ENCODE measurements at regions not wholly inside any gene's neighbourhood (a gene's known extent, or its start where the extent isn't known, plus 50 kb on each side); places are given as distances from the start of the nearest gene placed in this dataset.

GRCh38 chr17:79212149-79213087, 137.8 kb downstream of the ENGASE start:
- DNase-seq, result no peak

GRCh38 chr17:79211061-79211770, 136.6 kb downstream of the ENGASE start:
- no peak for DNase-seq

GRCh38 chr17:79210638-79211037, 136.0 kb downstream of the ENGASE start:
- DNase-seq, result no peak

GRCh38 chr17:79207960-79208359, 133.3 kb downstream of the ENGASE start:
- DNase-seq, result no peak

- DNase-seq, result no peak
Measured at GRCh38 chr17:79205688-79206205, 131.1 kb downstream of the ENGASE start.

GRCh38 chr17:79204261-79204660, 129.6 kb downstream of the ENGASE start:
- DNase-seq, result no peak

GRCh38 chr17:79203657-79204056, 129.0 kb downstream of the ENGASE start:
- no peak for DNase-seq

GRCh38 chr17:79203016-79203415, 128.4 kb downstream of the ENGASE start:
- no peak for DNase-seq

GRCh38 chr17:79202480-79202879, 127.9 kb downstream of the ENGASE start:
- DNase-seq, result no peak

GRCh38 chr17:79201536-79202227, 127.1 kb downstream of the ENGASE start:
- no peak for DNase-seq

GRCh38 chr17:79201119-79201518, 126.5 kb downstream of the ENGASE start:
- DNase-seq, result no peak

- DNase-seq, result no peak
Measured at GRCh38 chr17:79196913-79197312, 122.3 kb downstream of the ENGASE start.

- DNase-seq, result no peak
Measured at GRCh38 chr17:79192503-79193351, 118.1 kb downstream of the ENGASE start.

GRCh38 chr17:79191270-79191934, 116.8 kb downstream of the ENGASE start:
- DNase-seq, result no peak

- no peak for DNase-seq
Measured at GRCh38 chr17:79189305-79189704, 114.7 kb downstream of the ENGASE start.

GRCh38 chr17:79188685-79189084, 114.1 kb downstream of the ENGASE start:
- DNase-seq, result no peak

GRCh38 chr17:79188048-79188447, 113.4 kb downstream of the ENGASE start:
- DNase-seq, result no peak

- no peak for DNase-seq
Measured at GRCh38 chr17:79187186-79187585, 112.6 kb downstream of the ENGASE start.

- DNase-seq, result no peak
Measured at GRCh38 chr17:79186406-79186805, 111.8 kb downstream of the ENGASE start.

GRCh38 chr17:79185671-79186070, 111.0 kb downstream of the ENGASE start:
- DNase-seq, result no peak

- DNase-seq, result no peak
Measured at GRCh38 chr17:79184219-79184618, 109.6 kb downstream of the ENGASE start.

All from NCI-H774 (cell line).